GM12878 (cell line): ENCODE measurements at regions not wholly inside any gene's neighbourhood (a gene's known extent, or its start where the extent isn't known, plus 50 kb on each side); places are given as distances from the start of the nearest gene placed in this dataset.
"Not testable (repeated sequence)": the region's sequence is repeated elsewhere in the genome, so short reads cannot be mapped to it uniquely, and the experiment has no call there.

Experiments
- ATAC-seq: fragments of 200-7000 bp; cut with Tn5 transposase; 3 replicates; pipeline ENCODE4 v1.9.1; 2020; ENCODE audit warnings: mild to moderate bottlenecking, moderate library complexity
- BruUV-seq: library from RNA; stranded (reverse); fragments of 400-500 nt; replicated peaks from 2 replicates; lab custom pipeline; 2021; lab: Mats Ljungman, UMichigan
- CTCF ChIA-PET: fragments of 300-600 bp; sonication (Branson Sonifier 250); formaldehyde crosslinking; extraction: SDS; loops from one replicate; lab custom pipeline; 2021; ENCODE audit warnings: inconsistent platforms; lab: Yijun Ruan, JAX
- POLR2A ChIA-PET: fragments of 350-600 bp; formaldehyde crosslinking; extraction: SDS; loops from one replicate; lab custom pipeline; 2021; ENCODE audit warnings: inconsistent platforms; lab: Charles Lee
- RAD21 ChIA-PET: fragments of 300-600 bp; sonication (Branson Sonifier 250); formaldehyde crosslinking; loops from one replicate; lab custom pipeline; 2023; ENCODE audit warnings: antibody characterized with exemption; ENCODE audit not compliant: unreplicated experiment; lab: Charles Lee
- SMC1A ChIA-PET: fragments of 300-600 bp; sonication (Branson Sonifier 250); formaldehyde crosslinking; loops from one replicate; lab custom pipeline; 2023; ENCODE audit not compliant: unreplicated experiment, uncharacterized antibody; lab: Charles Lee
- DNase-seq: peaks from one replicate; pipeline ENCODE4 v3.0.0-alpha.2; 2011; ENCODE audit warnings: low read depth, low spot score
- FAIRE-seq: peaks from 3 replicates; lab custom pipeline; 2011; peaks lifted over from hg19 to GRCh38; lab: Jason Lieb, UNC
- H2AFZ ChIP-seq: 2 replicates; pipeline ENCODE4 v1.6.0; 2011; ENCODE audit warnings: low read depth, low read length, control low read depth; ENCODE audit not compliant: control insufficient read depth
- H3K27ac ChIP-seq: 2 replicates; pipeline ENCODE4 v1.5.1; 2011; ENCODE audit warnings: control low read depth; ENCODE audit not compliant: control insufficient read depth, insufficient read depth
- H3K27me3 ChIP-seq, 2 experiments: replicated peaks in 1 of 2; 2 replicates each; pipeline versions ENCODE4 v1.6.0 to v1.6.1; 2011; ENCODE audit warnings: low read length in 1 of 2; ENCODE audit not compliant: control insufficient read depth in 2 of 2, insufficient read depth in 2 of 2
- H3K36me3 ChIP-seq, 2 experiments: 2 replicates each; pipeline ENCODE4 v1.5.1; 2011; ENCODE audit warnings: low read length in 1 of 2; ENCODE audit not compliant: control insufficient read depth in 2 of 2, insufficient read depth in 2 of 2
- H3K4me1 ChIP-seq: 2 replicates; pipeline ENCODE4 v1.6.1; 2011; ENCODE audit warnings: mild to moderate bottlenecking, low read length, moderate library complexity, mixed read lengths; ENCODE audit not compliant: control insufficient read depth, insufficient read depth
- H3K4me2 ChIP-seq: 2 replicates; pipeline ENCODE4 v1.6.0; 2011; ENCODE audit warnings: control low read depth; ENCODE audit not compliant: control insufficient read depth, insufficient read depth
- H3K4me3 ChIP-seq: fragments of 200-600 bp; sonication (generic); 2 replicates; pipeline ENCODE4 v1.5.1; 2016
- H3K79me2 ChIP-seq: 2 replicates; pipeline ENCODE4 v1.6.0; 2011; ENCODE audit warnings: low read length; ENCODE audit not compliant: control insufficient read depth, insufficient read depth
- H3K9ac ChIP-seq: 2 replicates; pipeline ENCODE4 v1.8.0; 2011; ENCODE audit warnings: low read length, control low read depth, mixed read lengths; ENCODE audit not compliant: control insufficient read depth, insufficient read depth
- H3K9me3 ChIP-seq: replicated peaks from 3 replicates; pipeline ENCODE4 v1.5.1; 2011; ENCODE audit warnings: mild to moderate bottlenecking, low read length; ENCODE audit not compliant: control insufficient read depth, insufficient read depth
- H4K20me1 ChIP-seq: 2 replicates; pipeline ENCODE4 v1.6.0; 2011; ENCODE audit not compliant: control insufficient read depth, insufficient read depth
- CREB1 ChIP-seq: IDR thresholded peaks from 2 replicates; pipeline ENCODE4 v1.6.1; 2012; ENCODE audit warnings: low read depth, mild to moderate bottlenecking, inconsistent platforms
- HCFC1 ChIP-seq: fragments of 150-350 bp; IDR thresholded peaks from 2 replicates; pipeline ENCODE4 v1.6.1; 2014; ENCODE audit warnings: low read length
- IKZF1 ChIP-seq: fragments of 450-650 bp; conservative IDR thresholded peaks from 2 replicates; pipeline ENCODE4 v1.6.1; 2017; ENCODE audit warnings: antibody characterized with exemption, mild to moderate bottlenecking
- MYB ChIP-seq: fragments of 150-350 bp; IDR thresholded peaks from 2 replicates; pipeline ENCODE4 v1.6.1; 2014; ENCODE audit warnings: mild to moderate bottlenecking, low read depth, low read length, borderline replicate concordance
- MYC ChIP-seq: IDR thresholded peaks from 2 replicates; pipeline ENCODE4 v1.6.1; 2011; ENCODE audit warnings: mild to moderate bottlenecking, low read length, moderate library complexity, inconsistent platforms; ENCODE audit not compliant: insufficient read depth, insufficient replicate concordance, insufficient read length, severe bottlenecking
- NR2C1 ChIP-seq: fragments of 450-650 bp; IDR thresholded peaks from 2 replicates; pipeline ENCODE4 v1.6.1; 2017; ENCODE audit warnings: antibody characterized with exemption, mild to moderate bottlenecking, moderate library complexity
- NR2C2 ChIP-seq: IDR thresholded peaks from 2 replicates; pipeline ENCODE4 v1.6.1; 2011; ENCODE audit warnings: borderline replicate concordance, low read depth; ENCODE audit not compliant: control insufficient read depth, insufficient read length
- POLR2AphosphoS5 ChIP-seq: IDR thresholded peaks from 2 replicates; pipeline ENCODE4 v1.6.1; 2011; ENCODE audit warnings: mild to moderate bottlenecking, low read length, inconsistent platforms
- RUNX3 ChIP-seq: IDR thresholded peaks from 2 replicates; pipeline ENCODE4 v1.6.1; 2012; ENCODE audit warnings: low read length, inconsistent platforms
- ZNF207 ChIP-seq: fragments of 450-650 bp; IDR thresholded peaks from 2 replicates; pipeline ENCODE4 v1.6.1; 2014; ENCODE audit warnings: antibody characterized with exemption, mild to moderate bottlenecking, borderline replicate concordance
- WGBS: methylation state at CpG from one replicate; pipeline ENCODE4 v1.1.6; 2016; ENCODE audit warnings: low lambda C conversion rate; ENCODE audit not compliant: insufficient replicate concordance, insufficient coverage; ENCODE audit errors: missing lambda C conversion rate; 5-methylcytosine and 5-hydroxymethylcytosine counted together
- in situ Hi-C: fragments of 300-500 bp; cut with MboI; formaldehyde crosslinking; loops from 9 replicates; pipeline ENCODE4 v1.14.3; 2018; ENCODE audit warnings: mixed read lengths
- intact Hi-C: fragments of 100-400 bp; cut with micrococcal nuclease; formaldehyde crosslinking; loops from one replicate; pipeline ENCODE4 v1.14.2; 2022; ENCODE audit not compliant: unreplicated experiment
- TF ChIP-seq, protein P1 (sequence below): fragments of 450-650 bp; IDR thresholded peaks from 2 replicates; pipeline ENCODE4 v1.6.1; 2017; ENCODE audit warnings: low read depth, mild to moderate bottlenecking, moderate library complexity
- TF ChIP-seq, protein P2 (sequence below): IDR thresholded peaks from 2 replicates; pipeline ENCODE4 v1.6.1; 2012; ENCODE audit warnings: low read depth, low read length, improper control_type of control experiment
- TF ChIP-seq, protein P3 (sequence below): IDR thresholded peaks from 2 replicates; pipeline ENCODE4 v1.6.1; 2011; ENCODE audit warnings: mild to moderate bottlenecking, low read depth, low read length, moderate library complexity; ENCODE audit not compliant: insufficient replicate concordance

DNA sequence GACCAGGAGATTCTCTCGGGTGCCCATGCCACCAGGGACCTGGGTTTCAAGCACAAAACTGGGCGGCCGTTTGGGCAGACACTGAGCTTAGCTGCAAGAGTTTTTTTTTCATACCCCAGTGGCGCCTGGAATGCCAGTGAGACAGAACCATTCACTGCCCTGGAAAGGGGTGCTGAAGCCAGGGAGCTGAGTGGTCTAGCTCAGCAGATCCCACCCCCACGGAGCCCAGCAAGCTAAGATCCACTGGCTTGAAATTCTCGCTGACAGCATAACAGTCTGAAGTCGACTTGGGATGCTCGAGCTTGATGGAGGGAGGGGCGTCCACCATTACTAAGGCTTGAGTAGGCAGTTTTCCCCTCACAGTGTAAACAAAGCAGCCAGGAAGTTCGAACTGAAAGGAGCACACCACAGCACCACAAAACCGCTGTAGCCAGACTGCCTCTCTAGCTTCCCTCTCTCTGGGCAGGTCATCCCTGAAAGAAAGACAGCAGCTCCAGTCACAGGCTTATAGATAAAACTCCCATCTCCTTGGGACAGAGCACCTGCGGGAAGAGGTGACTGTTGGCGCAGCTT, 157.7 kb downstream of the GIPC2 start:
- H3K36me3 ChIP-seq, in situ Hi-C loops, FAIRE-seq, POLR2A ChIA-PET, H3K79me2 ChIP-seq, H3K27me3 ChIP-seq, H4K20me1 ChIP-seq, H2AFZ ChIP-seq, intact Hi-C loops, H3K9me3 ChIP-seq, H3K27ac ChIP-seq, DNase-seq, H3K4me2 ChIP-seq, H3K4me1 ChIP-seq, H3K4me3 ChIP-seq, BruUV-seq, H3K9ac ChIP-seq, ATAC-seq, RAD21 ChIA-PET: not testable (repeated sequence)
- CTCF ChIA-PET = interaction anchor here (0.9 to 1.2 kb wide), 2 partner anchors 24 to 73 kb away, joined by 3 to 5 read pairs; no protein-coding TSS in a partner anchor
- SMC1A ChIA-PET = interaction anchor here (1.5 kb wide), 1 partner anchor 11 kb away, joined by 5 read pairs; no protein-coding TSS in a partner anchor
- 19% methylated on average over 13 of the region's 13 CpGs for WGBS

DNA sequence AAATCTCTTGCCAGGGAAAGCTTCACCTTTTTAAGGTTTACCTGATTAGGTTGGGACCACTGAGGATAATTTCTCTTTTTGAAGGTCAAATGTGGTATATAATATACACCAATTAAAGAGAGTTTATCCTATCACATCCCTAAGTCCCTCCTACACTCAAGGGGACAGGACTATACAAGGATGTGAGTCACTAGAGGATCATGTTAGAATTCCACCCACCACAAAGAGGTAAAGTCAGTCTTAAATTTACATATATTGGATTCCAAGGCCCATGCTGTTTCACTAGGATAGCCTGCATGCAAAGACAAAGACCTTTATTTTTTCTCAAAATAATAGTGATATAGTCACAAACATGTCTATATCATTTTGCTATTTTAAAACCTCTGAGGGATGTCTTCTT, 164.4 kb downstream of the GIPC2 start:
- Histone ChIP-seq H3K27me3 (no peaks in the 10 kb centered on the region), H3K79me2 (no peaks in the 10 kb centered on the region), H3K9ac (no peak overlapping the region), H3K4me1 (no peaks in the 10 kb centered on the region), H4K20me1 (no peaks in the 10 kb centered on the region), H3K9me3 (no peaks in the 10 kb centered on the region), H2AFZ (no peak overlapping the region), H3K4me3 (no peak overlapping the region), H3K27ac (no peak overlapping the region), H3K4me2 (no peak overlapping the region), H3K36me3 (no peaks in the 10 kb centered on the region)
- ATAC-seq = no peak
- POLR2A ChIA-PET = no interaction called here
- no peak for DNase-seq
- SMC1A ChIA-PET = interaction anchor here (0.9 kb wide), 1 partner anchor 9 kb away, joined by 3 read pairs; no protein-coding TSS in a partner anchor
- CTCF ChIA-PET = no interaction called here
- in situ Hi-C loops = no loop called here
- RAD21 ChIA-PET = no interaction called here
- intact Hi-C loops = no loop called here
- no TSS peak for BruUV-seq
- no peak for FAIRE-seq
- TF ChIP-seq IKZF1 (no peak), POLR2AphosphoS5 (no peak), NR2C1 (no peak), MYB (no peak), ZNF207 (no peak), MYC (no peak), NR2C2 (no peak), CREB1 (no peak), RUNX3 (no peak), HCFC1 (no peak)
- TF ChIP-seq, protein P1, sequence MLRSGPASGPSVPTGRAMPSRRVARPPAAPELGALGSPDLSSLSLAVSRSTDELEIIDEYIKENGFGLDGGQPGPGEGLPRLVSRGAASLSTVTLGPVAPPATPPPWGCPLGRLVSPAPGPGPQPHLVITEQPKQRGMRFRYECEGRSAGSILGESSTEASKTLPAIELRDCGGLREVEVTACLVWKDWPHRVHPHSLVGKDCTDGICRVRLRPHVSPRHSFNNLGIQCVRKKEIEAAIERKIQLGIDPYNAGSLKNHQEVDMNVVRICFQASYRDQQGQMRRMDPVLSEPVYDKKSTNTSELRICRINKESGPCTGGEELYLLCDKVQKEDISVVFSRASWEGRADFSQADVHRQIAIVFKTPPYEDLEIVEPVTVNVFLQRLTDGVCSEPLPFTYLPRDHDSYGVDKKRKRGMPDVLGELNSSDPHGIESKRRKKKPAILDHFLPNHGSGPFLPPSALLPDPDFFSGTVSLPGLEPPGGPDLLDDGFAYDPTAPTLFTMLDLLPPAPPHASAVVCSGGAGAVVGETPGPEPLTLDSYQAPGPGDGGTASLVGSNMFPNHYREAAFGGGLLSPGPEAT = no peak
- TF ChIP-seq, protein P2, sequence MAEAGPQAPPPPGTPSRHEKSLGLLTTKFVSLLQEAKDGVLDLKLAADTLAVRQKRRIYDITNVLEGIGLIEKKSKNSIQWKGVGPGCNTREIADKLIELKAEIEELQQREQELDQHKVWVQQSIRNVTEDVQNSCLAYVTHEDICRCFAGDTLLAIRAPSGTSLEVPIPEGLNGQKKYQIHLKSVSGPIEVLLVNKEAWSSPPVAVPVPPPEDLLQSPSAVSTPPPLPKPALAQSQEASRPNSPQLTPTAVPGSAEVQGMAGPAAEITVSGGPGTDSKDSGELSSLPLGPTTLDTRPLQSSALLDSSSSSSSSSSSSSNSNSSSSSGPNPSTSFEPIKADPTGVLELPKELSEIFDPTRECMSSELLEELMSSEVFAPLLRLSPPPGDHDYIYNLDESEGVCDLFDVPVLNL = no peak
- TF ChIP-seq, protein P3, sequence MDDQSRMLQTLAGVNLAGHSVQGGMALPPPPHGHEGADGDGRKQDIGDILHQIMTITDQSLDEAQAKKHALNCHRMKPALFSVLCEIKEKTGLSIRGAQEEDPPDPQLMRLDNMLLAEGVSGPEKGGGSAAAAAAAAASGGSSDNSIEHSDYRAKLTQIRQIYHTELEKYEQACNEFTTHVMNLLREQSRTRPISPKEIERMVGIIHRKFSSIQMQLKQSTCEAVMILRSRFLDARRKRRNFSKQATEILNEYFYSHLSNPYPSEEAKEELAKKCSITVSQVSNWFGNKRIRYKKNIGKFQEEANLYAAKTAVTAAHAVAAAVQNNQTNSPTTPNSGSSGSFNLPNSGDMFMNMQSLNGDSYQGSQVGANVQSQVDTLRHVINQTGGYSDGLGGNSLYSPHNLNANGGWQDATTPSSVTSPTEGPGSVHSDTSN = no peak
